ENCODE measurements at regions not wholly inside any gene's neighbourhood (a gene's known extent, or its start where the extent isn't known, plus 50 kb on each side); places are given as distances from the start of the nearest gene placed in this dataset.

DNA sequence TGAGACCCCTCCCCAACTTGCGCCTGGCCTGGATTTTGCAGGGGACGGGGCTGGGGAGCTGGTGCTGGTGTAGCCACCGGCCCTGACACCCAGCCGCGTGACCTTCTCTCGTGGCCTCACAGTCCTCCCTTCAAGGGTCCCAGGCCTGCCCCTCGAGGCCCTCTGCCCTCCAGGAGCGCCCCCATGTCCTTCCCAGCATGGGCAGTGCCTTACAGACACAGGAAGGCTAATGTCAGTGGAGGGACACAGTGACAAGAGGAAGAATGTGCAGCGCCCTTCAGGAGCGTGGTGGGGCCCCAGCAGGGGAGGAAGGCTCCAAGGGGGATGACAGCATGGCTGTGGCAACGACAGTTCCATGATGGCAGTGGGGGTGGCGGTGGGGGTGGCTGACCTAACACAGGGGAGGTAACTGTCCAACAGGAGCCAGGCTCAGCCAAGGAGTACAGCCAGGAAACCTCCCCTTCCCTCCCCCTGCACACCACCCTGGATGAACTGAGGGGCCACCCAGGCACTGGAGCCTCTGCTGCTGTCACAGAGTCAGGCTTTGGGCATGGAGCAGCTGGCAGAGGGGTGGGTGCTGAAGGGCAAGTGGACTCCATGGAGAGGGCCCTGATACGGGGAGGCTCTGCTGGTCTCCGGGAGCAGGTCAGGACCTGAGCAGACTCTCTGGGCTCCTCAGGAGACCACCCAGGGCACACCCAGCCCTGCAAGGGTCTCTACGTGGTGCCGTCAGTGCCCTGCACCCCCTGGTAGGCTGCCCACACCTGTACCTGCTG, 76.0 kb upstream of the RET start:
- DNase-seq (ENCODE audit: low read depth in 2 of 2) = no peak

DNA sequence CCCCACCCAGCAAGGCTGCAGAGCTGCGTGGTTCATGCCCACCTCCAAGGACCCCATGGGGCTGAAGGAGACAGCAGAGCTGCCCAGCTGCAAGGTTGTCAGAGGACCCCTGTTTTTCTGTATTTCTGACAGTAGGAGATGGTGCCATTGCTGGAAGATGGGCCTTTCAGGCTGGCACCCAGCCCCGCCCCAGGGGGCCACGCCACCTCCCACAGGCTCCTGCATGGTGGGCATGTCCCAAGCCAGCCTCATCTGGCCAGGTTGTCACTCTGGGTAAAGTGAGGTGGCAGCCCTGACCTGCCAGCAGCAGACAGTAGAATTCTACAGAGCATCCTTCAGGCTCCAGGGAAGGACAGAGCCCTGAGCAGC, 75.5 kb upstream of the RET start:
- DNase-seq (ENCODE audit: low read depth in 2 of 2) = no peak

- DNase-seq (ENCODE audit: low read depth in 2 of 2) = no peak
Measured at GRCh38 chr10:43002596-43002995, 74.3 kb upstream of the RET start.

DNA sequence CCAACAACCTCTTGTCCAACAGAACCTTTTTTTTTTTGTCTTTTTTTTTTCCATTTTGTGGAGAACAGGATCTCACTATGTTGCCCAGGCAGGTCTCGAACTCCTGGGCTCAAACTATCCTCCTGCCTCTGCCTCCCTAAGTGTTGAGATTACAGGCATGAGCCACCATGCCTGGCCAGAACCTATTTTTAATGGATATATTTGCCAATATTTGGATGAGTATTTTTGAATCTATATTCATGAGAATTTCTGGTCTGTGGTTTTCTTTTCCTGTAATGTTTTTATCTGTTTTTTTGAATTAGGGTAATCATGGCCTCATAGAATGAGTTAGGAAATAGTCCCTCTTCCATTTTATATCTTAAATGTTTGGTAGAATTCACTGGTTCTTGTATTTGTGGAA, 70.4 kb upstream of the RET start:
- DNase-seq (ENCODE audit: low read depth in 2 of 2) = no peak

GRCh38 chr10:43012578-43012977, 64.3 kb upstream of the RET start:
- no peak for DNase-seq (ENCODE audit: low read depth in 2 of 2)

DNA sequence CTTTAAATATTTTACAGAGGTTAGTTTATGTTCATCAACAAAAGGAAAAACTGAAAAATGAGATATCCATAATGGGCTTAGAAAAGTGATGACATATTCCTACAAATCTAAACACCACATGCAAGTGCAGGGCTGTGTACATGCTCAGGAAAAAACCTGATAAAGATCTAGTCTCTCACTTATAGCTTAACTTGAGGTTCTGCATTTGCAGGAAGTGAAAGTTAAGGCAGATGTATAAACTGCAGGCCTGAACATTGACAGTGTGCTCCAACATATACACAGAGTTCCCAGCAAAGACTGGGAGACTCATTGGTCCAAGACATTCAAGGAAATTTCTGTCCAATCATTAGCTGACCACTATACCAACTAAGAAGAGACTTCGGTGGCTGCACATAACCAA, 63.8 kb upstream of the RET start:
- DNase-seq (ENCODE audit: low read depth in 2 of 2) = no peak

DNA sequence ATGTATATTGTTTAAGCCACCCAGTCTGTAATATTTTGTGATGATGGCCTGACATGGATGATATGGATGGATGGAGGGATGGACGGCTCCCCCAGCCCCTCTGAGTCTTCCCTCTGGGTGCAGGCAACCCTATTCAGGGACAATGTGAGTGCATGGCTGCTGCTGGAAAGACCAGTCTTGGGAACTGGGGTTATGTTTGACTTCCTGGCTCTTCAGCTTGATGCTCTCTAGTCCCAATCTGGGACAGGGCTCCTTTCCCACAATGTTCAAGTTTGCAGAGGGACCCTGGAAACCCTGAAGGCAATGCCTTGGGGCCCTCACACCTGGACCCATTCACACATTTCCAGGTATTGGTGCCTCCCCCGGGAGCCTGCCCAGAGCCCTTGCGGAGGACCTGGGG, 52.3 kb upstream of the RET start:
- DNase-seq (ENCODE audit: low read depth in 2 of 2) = no peak

DNA sequence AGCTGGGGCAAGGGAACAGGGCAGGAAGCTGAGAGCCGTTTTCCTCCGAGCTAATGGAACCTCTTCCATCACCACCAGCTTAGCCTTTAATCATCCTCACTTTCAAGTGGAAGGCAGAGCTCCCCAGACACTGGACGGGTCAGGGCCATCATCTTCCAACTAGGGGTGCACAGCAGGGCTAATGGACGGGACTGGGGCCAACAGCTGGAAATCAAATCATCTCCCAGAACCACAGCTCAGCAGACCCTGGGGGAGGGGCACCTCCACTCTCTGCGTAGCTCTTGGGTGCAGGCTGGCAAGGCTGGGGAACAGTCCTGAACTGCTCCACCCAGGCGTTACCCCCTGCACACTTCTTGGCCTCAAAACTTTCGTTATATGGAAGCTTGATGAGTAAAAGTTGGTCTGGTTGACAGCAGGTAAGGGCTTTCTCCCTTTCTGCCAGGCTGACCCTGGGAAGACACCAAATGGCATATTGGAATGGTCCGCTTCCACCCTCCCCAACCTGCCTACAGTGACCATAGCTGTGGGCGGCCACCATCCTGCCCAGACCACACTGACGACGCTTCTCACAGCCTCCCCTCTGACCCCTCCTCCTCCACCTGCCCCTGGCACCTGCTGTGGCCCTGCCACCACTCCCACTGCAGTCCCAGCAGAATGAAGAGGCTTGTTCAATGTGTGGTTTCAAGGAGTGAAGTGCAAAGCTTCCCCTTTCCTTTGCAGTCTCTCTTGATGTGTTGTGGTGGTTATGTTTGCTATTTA, 51.7 kb upstream of the RET start:
- no peak for DNase-seq (ENCODE audit: low read depth in 2 of 2)

GRCh38 chr10:43026039-43026973, 50.6 kb upstream of the RET start:
- DNase-seq (ENCODE audit: low read depth in 2 of 2) = no peak

All from stimulated activated CD8-positive, alpha-beta memory T cell treated with anti-CD3 and anti-CD28 coated beads, Interleukin-15, amount 100 ng/mL, for 48 hours (primary cell).